HEK293 (cell line): ENCODE measurements at regions not wholly inside any gene's neighbourhood (a gene's known extent, or its start where the extent isn't known, plus 50 kb on each side); places are given as distances from the start of the nearest gene placed in this dataset.
A peak's percentile ranks its signal among the peaks of the same experiment; 100 is the strongest.

Experiments used
- CTCF ChIA-PET: fragments of 350-600 bp; formaldehyde crosslinking; extraction: SDS; loops from one replicate; lab custom pipeline; 2021; ENCODE audit warnings: antibody characterized with exemption; lab: Yijun Ruan, JAX
- POLR2A ChIA-PET: fragments of 300-600 bp; formaldehyde crosslinking; extraction: SDS; loops from one replicate; lab custom pipeline; 2020; ENCODE audit warnings: antibody characterized with exemption, inconsistent platforms; lab: Yijun Ruan, JAX
- H3K27ac ChIP-seq: fragments of 200-500 bp; sonication (Bioruptor generic); 2 replicates; pipeline ENCODE4 v1.5.1; 2014; ENCODE audit warnings: low read depth, low read length, control low read depth, inconsistent platforms; ENCODE audit errors: extremely low read depth
- H3K36me3 ChIP-seq, 2 experiments: fragments of 200-500 bp in 1 of 2; sonication (Bioruptor generic) in 1 of 2; 1 replicate in 1 of 2; 2 replicates in 1 of 2; pipeline ENCODE4 v1.5.1; 2014 to 2017; ENCODE audit warnings: inconsistent platforms in 2 of 2, low read length in 2 of 2; ENCODE audit not compliant: control insufficient read depth in 2 of 2, insufficient read depth in 1 of 2
- H3K4me1 ChIP-seq: fragments of 200-500 bp; sonication (Bioruptor generic); 2 replicates; pipeline ENCODE4 v1.5.1; 2014; ENCODE audit warnings: mild to moderate bottlenecking, low read length, inconsistent platforms; ENCODE audit not compliant: control insufficient read depth, insufficient read depth
- H3K4me3 ChIP-seq: 2 replicates; pipeline ENCODE4 v1.5.1; 2011; ENCODE audit warnings: low read depth, mild to moderate bottlenecking, control low read depth, low read length, moderate library complexity
- H3K9me3 ChIP-seq: fragments of 200-500 bp; sonication (Bioruptor generic); 2 replicates; pipeline ENCODE4 v1.5.1; 2014; ENCODE audit warnings: low read depth, low read length, inconsistent platforms; ENCODE audit not compliant: control insufficient read depth, insufficient read depth
- HOXA7 ChIP-seq: sonication (generic); formaldehyde crosslinking; IDR thresholded peaks from 2 replicates; pipeline ENCODE4 v1.8.1; 2022; ENCODE audit warnings: missing genetic modification reagents, borderline replicate concordance
- SCRT2 ChIP-seq: fragments of 450-650 bp; formaldehyde crosslinking; IDR thresholded peaks from 2 replicates; pipeline ENCODE4 v1.5.1; 2016; ENCODE audit warnings: missing biosample characterization, missing genetic modification characterization
- SETDB1 ChIP-seq: IDR thresholded peaks from one replicate; pipeline ENCODE4 v1.6.1; 2017; ENCODE audit warnings: mild to moderate bottlenecking, low read length, moderate library complexity, mixed read lengths; ENCODE audit not compliant: insufficient read length
- ZNF292 ChIP-seq: fragments of 450-650 bp; formaldehyde crosslinking; IDR thresholded peaks from 2 replicates; pipeline ENCODE4 v1.5.1; 2016; ENCODE audit warnings: low read depth, missing biosample characterization, missing genetic modification characterization, borderline replicate concordance
- ZNF366 ChIP-seq: fragments of 450-650 bp; formaldehyde crosslinking; conservative IDR thresholded peaks from 2 replicates; pipeline ENCODE4 v1.5.1; 2016; ENCODE audit warnings: missing biosample characterization, missing genetic modification characterization
- ZNF473 ChIP-seq: fragments of 450-650 bp; formaldehyde crosslinking; IDR thresholded peaks from 2 replicates; pipeline ENCODE4 v1.5.1; 2017; ENCODE audit warnings: missing biosample characterization, missing genetic modification characterization
- ZNF596 ChIP-seq: fragments of 450-650 bp; IDR thresholded peaks from 2 replicates; pipeline ENCODE4 v1.5.0; 2018; ENCODE audit warnings: missing biosample characterization, mild to moderate bottlenecking, missing genetic modification characterization, moderate library complexity
- ZNF624 ChIP-seq: fragments of 450-650 bp; formaldehyde crosslinking; IDR thresholded peaks from 2 replicates; pipeline ENCODE4 v1.5.1; 2017; ENCODE audit warnings: missing biosample characterization, missing genetic modification characterization
- TF ChIP-seq, protein P1 (sequence below): fragments of 450-650 bp; formaldehyde crosslinking; IDR thresholded peaks from 2 replicates; pipeline ENCODE4 v1.5.1; 2016; ENCODE audit warnings: missing biosample characterization, missing genetic modification characterization
- TF ChIP-seq, protein P2 (sequence below): fragments of 450-650 bp; formaldehyde crosslinking; IDR thresholded peaks from 2 replicates; pipeline ENCODE4 v1.5.0; 2017; ENCODE audit warnings: missing biosample characterization, missing genetic modification characterization, borderline replicate concordance
- TF ChIP-seq, protein P3 (sequence below): fragments of 450-650 bp; formaldehyde crosslinking; IDR thresholded peaks from 2 replicates; pipeline ENCODE4 v1.5.1; 2016; ENCODE audit warnings: missing biosample characterization, missing genetic modification characterization, borderline replicate concordance

DNA sequence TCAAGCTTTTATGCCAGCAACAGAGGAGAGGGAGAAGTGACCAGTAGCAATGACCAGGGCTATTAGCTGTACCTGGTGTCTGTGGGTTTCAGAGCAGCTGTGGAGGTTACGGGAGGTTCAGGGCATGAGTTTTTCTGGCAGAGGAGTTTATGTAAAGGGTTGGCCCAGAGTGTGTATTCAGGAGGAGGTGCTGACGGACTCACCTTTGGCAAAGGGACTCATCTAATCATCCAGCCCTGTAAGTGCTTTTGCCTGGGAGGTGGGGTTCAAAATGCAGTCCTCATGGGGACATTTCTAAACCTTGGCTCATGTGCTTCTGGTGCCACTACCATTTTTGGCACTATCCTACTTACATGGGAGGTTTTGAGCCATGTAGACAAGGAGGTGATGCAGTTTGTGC, 95.3 kb downstream of the DAD1 start:
- ChIA-PET CTCF (no interaction called here), POLR2A (no interaction called here)
- H3K9me3 ChIP-seq = no peaks in the 10 kb centered on the region
- no peaks in the 10 kb centered on the region for H3K4me1 ChIP-seq
- no peak overlapping the region for H3K4me3 ChIP-seq
- TF ChIP-seq ZNF596 (no peak), HOXA7 (no peak), ZNF366 (tag by site-specific recombination) (no peak), ZNF473 (no peak), ZNF292 (tag by site-specific recombination) (no peak), ZNF624 (tag by site-specific recombination) (no peak)
- TF ChIP-seq, protein P1, sequence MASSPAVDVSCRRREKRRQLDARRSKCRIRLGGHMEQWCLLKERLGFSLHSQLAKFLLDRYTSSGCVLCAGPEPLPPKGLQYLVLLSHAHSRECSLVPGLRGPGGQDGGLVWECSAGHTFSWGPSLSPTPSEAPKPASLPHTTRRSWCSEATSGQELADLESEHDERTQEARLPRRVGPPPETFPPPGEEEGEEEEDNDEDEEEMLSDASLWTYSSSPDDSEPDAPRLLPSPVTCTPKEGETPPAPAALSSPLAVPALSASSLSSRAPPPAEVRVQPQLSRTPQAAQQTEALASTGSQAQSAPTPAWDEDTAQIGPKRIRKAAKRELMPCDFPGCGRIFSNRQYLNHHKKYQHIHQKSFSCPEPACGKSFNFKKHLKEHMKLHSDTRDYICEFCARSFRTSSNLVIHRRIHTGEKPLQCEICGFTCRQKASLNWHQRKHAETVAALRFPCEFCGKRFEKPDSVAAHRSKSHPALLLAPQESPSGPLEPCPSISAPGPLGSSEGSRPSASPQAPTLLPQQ (tag by site-specific recombination) = no peak
- TF ChIP-seq, protein P2, sequence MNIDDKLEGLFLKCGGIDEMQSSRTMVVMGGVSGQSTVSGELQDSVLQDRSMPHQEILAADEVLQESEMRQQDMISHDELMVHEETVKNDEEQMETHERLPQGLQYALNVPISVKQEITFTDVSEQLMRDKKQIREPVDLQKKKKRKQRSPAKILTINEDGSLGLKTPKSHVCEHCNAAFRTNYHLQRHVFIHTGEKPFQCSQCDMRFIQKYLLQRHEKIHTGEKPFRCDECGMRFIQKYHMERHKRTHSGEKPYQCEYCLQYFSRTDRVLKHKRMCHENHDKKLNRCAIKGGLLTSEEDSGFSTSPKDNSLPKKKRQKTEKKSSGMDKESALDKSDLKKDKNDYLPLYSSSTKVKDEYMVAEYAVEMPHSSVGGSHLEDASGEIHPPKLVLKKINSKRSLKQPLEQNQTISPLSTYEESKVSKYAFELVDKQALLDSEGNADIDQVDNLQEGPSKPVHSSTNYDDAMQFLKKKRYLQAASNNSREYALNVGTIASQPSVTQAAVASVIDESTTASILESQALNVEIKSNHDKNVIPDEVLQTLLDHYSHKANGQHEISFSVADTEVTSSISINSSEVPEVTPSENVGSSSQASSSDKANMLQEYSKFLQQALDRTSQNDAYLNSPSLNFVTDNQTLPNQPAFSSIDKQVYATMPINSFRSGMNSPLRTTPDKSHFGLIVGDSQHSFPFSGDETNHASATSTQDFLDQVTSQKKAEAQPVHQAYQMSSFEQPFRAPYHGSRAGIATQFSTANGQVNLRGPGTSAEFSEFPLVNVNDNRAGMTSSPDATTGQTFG (tag by site-specific recombination) = no peak
- TF ChIP-seq, protein P3, sequence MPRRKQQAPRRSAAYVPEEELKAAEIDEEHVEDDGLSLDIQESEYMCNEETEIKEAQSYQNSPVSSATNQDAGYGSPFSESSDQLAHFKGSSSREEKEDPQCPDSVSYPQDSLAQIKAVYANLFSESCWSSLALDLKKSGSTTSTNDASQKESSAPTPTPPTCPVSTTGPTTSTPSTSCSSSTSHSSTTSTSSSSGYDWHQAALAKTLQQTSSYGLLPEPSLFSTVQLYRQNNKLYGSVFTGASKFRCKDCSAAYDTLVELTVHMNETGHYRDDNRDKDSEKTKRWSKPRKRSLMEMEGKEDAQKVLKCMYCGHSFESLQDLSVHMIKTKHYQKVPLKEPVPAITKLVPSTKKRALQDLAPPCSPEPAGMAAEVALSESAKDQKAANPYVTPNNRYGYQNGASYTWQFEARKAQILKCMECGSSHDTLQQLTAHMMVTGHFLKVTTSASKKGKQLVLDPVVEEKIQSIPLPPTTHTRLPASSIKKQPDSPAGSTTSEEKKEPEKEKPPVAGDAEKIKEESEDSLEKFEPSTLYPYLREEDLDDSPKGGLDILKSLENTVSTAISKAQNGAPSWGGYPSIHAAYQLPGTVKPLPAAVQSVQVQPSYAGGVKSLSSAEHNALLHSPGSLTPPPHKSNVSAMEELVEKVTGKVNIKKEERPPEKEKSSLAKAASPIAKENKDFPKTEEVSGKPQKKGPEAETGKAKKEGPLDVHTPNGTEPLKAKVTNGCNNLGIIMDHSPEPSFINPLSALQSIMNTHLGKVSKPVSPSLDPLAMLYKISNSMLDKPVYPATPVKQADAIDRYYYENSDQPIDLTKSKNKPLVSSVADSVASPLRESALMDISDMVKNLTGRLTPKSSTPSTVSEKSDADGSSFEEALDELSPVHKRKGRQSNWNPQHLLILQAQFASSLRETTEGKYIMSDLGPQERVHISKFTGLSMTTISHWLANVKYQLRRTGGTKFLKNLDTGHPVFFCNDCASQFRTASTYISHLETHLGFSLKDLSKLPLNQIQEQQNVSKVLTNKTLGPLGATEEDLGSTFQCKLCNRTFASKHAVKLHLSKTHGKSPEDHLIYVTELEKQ (tag by site-specific recombination) = no peak
- no peaks in the 10 kb centered on the region for H3K36me3 ChIP-seq
- no peak overlapping the region for H3K27ac ChIP-seq

DNA sequence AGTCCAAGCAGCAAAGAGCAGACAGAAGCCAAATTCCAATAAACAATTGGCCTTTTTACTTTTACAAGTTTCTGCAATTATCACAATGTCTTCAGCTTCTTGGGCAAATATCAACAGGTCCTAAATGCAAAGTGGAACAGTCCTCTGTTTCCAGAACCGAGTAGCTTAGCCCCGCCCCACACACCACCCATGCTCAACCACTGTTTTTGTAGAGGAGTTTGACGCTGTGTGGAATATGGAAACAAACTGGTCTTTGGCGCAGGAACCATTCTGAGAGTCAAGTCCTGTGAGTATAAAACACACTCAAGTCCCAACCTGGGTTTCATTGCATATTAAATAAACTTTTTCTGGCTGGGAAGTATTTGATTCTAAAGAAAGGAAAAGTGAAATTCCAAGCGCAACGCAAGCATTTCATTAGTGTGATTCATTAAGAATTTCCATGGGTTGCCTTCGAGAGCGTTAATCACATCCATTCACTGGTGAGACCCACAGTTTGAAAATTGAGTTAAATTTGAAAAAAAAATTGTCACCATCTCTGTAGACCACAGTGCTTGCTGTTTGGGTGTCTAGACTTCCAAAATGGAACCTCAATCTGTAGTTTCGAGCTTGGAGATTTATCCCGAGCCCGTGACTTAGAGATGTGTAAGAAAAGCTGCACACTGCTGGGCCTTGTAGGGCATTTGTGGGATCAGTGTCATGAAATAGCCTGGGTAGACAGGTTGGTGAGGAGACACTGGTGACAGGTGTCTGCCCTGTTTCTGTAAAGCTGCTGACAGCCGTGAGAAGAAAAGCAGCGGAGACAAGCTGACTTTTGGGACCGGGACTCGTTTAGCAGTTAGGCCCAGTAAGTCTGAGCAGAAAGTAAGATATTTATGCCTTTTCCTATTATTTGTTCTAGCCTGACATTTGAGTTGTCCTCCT, 96.1 kb downstream of the DAD1 start:
- Histone ChIP-seq H3K4me3 (no peak overlapping the region), H3K9me3 (no peaks in the 10 kb centered on the region), H3K36me3 (no peaks in the 10 kb centered on the region), H3K27ac (no peak overlapping the region), H3K4me1 (no peaks in the 10 kb centered on the region)
- TF ChIP-seq SCRT2 (peak; percentile 34; the same call in 1 of the 2 replicates), SETDB1 (no peak)
- ChIA-PET CTCF (interaction anchor here (0.7 to 1.2 kb wide), 2 partner anchors 8 to 64 kb away, joined by 3 read pairs; no protein-coding TSS in a partner anchor), POLR2A (no interaction called here)
